Spleen (tissue), 7 donors: ENCODE measurements at regions not wholly inside any gene's neighbourhood (a gene's known extent, or its start where the extent isn't known, plus 50 kb on each side); places are given as distances from the start of the nearest gene placed in this dataset.

ENCODE experiments used
- CTCF ChIP-seq, 11 experiments: fragments of 200-600 bp in 7 of 11; fragments of 450-650 bp in 4 of 11; sonication (generic) in 4 of 11; IDR thresholded peaks in 8 of 11; conservative IDR thresholded peaks in 3 of 11; 1 replicate in 7 of 11; 2 replicates in 4 of 11; pipeline versions ENCODE4 v1.4.0 to v1.8.0; 2016 to 2021; ENCODE audit warnings: antibody characterized with exemption in 11 of 11, inconsistent platforms in 4 of 11, mild to moderate bottlenecking in 1 of 11
- POLR2AphosphoS5 ChIP-seq, 3 donors: sonication (generic); formaldehyde crosslinking; IDR thresholded peaks; one replicate each; pipeline ENCODE4 v1.5.1; 2017; ENCODE audit warnings: antibody characterized with exemption in 3 of 3
- donor health status: DM: no; HTN: no; CAD: no; lungs with moderate emphysema.
- donor health status: DM: no; HTN: no; CAD: no.
- donor health status: DM: no; HTN: no; CAD: no.

GRCh38 chr13:89930861-89931260, 1416.6 kb upstream of the MIR17HG start:
- TF ChIP-seq POLR2AphosphoS5 (IDR thresholded peaks at IDR 0.05) (no peak), CTCF (IDR thresholded peaks at IDR 0.05 in 8 of 11, conservative IDR thresholded peaks at IDR 0.05 in 3 of 11) (no peak)
